ENCODE measurements at regions not wholly inside any gene's neighbourhood (a gene's known extent, or its start where the extent isn't known, plus 50 kb on each side); places are given as distances from the start of the nearest gene placed in this dataset.

DNA sequence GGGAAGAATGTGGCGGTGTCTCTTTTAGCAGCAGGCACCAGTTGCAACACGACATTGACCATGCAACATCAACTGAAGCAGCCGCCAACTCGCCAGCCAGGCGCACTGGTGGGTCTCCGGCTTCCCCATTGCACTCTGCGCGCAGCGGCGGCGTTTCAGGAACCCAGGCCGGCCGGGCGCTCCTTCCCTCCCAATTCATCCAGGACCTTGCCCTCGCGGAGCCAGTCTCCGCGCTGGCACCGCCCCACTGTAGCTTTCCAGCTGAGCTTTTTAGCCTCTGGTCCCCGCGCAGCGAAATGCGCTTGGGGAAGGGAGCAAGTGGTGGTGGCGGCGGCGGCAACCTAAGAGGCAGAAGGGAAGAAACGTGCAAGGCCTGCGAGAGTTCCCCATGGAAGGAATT lies 297.9 kb upstream of the RIMS1 start (continued):
- TF ChIP-seq, protein P1, sequence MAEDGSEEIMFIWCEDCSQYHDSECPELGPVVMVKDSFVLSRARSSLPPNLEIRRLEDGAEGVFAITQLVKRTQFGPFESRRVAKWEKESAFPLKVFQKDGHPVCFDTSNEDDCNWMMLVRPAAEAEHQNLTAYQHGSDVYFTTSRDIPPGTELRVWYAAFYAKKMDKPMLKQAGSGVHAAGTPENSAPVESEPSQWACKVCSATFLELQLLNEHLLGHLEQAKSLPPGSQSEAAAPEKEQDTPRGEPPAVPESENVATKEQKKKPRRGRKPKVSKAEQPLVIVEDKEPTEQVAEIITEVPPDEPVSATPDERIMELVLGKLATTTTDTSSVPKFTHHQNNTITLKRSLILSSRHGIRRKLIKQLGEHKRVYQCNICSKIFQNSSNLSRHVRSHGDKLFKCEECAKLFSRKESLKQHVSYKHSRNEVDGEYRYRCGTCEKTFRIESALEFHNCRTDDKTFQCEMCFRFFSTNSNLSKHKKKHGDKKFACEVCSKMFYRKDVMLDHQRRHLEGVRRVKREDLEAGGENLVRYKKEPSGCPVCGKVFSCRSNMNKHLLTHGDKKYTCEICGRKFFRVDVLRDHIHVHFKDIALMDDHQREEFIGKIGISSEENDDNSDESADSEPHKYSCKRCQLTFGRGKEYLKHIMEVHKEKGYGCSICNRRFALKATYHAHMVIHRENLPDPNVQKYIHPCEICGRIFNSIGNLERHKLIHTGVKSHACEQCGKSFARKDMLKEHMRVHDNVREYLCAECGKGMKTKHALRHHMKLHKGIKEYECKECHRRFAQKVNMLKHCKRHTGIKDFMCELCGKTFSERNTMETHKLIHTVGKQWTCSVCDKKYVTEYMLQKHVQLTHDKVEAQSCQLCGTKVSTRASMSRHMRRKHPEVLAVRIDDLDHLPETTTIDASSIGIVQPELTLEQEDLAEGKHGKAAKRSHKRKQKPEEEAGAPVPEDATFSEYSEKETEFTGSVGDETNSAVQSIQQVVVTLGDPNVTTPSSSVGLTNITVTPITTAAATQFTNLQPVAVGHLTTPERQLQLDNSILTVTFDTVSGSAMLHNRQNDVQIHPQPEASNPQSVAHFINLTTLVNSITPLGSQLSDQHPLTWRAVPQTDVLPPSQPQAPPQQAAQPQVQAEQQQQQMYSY (CRISPR knock-in tag; IDR thresholded peaks at IDR 0.05) = no peak
- TF ChIP-seq, protein P2, sequence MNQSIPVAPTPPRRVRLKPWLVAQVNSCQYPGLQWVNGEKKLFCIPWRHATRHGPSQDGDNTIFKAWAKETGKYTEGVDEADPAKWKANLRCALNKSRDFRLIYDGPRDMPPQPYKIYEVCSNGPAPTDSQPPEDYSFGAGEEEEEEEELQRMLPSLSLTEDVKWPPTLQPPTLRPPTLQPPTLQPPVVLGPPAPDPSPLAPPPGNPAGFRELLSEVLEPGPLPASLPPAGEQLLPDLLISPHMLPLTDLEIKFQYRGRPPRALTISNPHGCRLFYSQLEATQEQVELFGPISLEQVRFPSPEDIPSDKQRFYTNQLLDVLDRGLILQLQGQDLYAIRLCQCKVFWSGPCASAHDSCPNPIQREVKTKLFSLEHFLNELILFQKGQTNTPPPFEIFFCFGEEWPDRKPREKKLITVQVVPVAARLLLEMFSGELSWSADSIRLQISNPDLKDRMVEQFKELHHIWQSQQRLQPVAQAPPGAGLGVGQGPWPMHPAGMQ (IDR thresholded peaks at IDR 0.05; ENCODE audit: borderline replicate concordance) = no peak

DNA sequence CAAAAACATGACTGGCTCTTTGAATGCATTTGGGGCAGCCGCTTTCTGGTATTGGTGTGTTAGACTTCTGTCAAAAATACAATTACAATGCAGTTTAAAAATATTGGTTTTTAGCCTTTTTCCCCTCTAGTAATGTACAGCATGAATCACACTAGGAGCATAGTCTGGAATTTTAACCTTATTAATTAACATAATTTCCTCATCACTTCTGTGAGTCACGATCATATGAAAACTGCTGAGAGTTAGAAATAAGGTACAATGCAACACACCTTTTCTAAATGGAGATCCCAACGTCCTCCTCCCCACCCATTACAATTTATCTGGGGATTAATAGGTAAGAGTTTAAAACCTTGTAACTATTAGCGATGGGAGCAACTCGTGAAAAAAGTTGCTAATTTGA lies 297.1 kb upstream of the RIMS1 start:
- intact Hi-C loops (cut with micrococcal nuclease; ENCODE audit: unreplicated experiment) = no loop called here
- no TSS peak for BruUV-seq (replicated peaks)
- Histone ChIP-seq H3K9ac (ENCODE audit: control insufficient read depth, insufficient read depth, low read length) (no peak overlapping the region), H3K9me3 (replicated peaks; ENCODE audit: control insufficient read depth, insufficient read depth, low read length) (no peaks in the 10 kb centered on the region), H3K27me3 (replicated peaks in 1 of 2; ENCODE audit: control insufficient read depth in 2 of 2, insufficient read depth in 2 of 2, low read length in 1 of 2) (no peaks in the 10 kb centered on the region), H3K4me3 (no peak overlapping the region), H3K79me2 (ENCODE audit: control insufficient read depth, insufficient read depth, low read length) (no peaks in the 10 kb centered on the region), H3K36me3 (ENCODE audit: control insufficient read depth in 2 of 2, insufficient read depth in 2 of 2, low read length in 1 of 2) (no peaks in the 10 kb centered on the region), H2AFZ (ENCODE audit: control insufficient read depth, low read depth, low read length) (no peak overlapping the region), H3K27ac (ENCODE audit: control insufficient read depth, insufficient read depth) (no peak overlapping the region), H4K20me1 (ENCODE audit: control insufficient read depth, insufficient read depth) (no peaks in the 10 kb centered on the region), H3K4me2 (ENCODE audit: control insufficient read depth, insufficient read depth) (no peak overlapping the region), H3K4me1 (ENCODE audit: control insufficient read depth, insufficient read depth, low read length) (no peaks in the 10 kb centered on the region)
- ChIA-PET CTCF (no interaction called here), RAD21 (ENCODE audit: unreplicated experiment) (no interaction called here), POLR2A (no interaction called here), SMC1A (ENCODE audit: uncharacterized antibody, unreplicated experiment) (no interaction called here)
- ATAC-seq = no peak
- DNase-seq (ENCODE audit: low read depth, low spot score) = no peak
- in situ Hi-C loops (cut with MboI) = no loop called here
- no peak for FAIRE-seq
- WGBS (ENCODE audit: insufficient coverage, insufficient replicate concordance, low lambda C conversion rate, missing lambda C conversion rate) = 18% methylated on average over 5 of the region's 5 CpGs
- TF ChIP-seq, protein P3, sequence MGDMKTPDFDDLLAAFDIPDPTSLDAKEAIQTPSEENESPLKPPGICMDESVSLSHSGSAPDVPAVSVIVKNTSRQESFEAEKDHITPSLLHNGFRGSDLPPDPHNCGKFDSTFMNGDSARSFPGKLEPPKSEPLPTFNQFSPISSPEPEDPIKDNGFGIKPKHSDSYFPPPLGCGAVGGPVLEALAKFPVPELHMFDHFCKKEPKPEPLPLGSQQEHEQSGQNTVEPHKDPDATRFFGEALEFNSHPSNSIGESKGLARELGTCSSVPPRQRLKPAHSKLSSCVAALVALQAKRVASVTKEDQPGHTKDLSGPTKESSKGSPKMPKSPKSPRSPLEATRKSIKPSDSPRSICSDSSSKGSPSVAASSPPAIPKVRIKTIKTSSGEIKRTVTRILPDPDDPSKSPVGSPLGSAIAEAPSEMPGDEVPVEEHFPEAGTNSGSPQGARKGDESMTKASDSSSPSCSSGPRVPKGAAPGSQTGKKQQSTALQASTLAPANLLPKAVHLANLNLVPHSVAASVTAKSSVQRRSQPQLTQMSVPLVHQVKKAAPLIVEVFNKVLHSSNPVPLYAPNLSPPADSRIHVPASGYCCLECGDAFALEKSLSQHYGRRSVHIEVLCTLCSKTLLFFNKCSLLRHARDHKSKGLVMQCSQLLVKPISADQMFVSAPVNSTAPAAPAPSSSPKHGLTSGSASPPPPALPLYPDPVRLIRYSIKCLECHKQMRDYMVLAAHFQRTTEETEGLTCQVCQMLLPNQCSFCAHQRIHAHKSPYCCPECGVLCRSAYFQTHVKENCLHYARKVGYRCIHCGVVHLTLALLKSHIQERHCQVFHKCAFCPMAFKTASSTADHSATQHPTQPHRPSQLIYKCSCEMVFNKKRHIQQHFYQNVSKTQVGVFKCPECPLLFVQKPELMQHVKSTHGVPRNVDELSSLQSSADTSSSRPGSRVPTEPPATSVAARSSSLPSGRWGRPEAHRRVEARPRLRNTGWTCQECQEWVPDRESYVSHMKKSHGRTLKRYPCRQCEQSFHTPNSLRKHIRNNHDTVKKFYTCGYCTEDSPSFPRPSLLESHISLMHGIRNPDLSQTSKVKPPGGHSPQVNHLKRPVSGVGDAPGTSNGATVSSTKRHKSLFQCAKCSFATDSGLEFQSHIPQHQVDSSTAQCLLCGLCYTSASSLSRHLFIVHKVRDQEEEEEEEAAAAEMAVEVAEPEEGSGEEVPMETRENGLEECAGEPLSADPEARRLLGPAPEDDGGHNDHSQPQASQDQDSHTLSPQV (IDR thresholded peaks at IDR 0.05) = no peak
- TF ChIP-seq BACH1 (IDR thresholded peaks at IDR 0.05; ENCODE audit: borderline replicate concordance) (no peak), SREBF2 (IDR thresholded peaks at IDR 0.05; ENCODE audit: low read length) (no peak), HDAC6 (IDR thresholded peaks at IDR 0.05; ENCODE audit: unreplicated experiment) (no peak), RBBP5 (conservative IDR thresholded peaks at IDR 0.05) (no peak)
- TF ChIP-seq, protein P4, sequence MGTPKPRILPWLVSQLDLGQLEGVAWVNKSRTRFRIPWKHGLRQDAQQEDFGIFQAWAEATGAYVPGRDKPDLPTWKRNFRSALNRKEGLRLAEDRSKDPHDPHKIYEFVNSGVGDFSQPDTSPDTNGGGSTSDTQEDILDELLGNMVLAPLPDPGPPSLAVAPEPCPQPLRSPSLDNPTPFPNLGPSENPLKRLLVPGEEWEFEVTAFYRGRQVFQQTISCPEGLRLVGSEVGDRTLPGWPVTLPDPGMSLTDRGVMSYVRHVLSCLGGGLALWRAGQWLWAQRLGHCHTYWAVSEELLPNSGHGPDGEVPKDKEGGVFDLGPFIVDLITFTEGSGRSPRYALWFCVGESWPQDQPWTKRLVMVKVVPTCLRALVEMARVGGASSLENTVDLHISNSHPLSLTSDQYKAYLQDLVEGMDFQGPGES (IDR thresholded peaks at IDR 0.05) = no peak
